Neuronal stem cell (in vitro differentiated cells): ENCODE measurements at regions not wholly inside any gene's neighbourhood (a gene's known extent, or its start where the extent isn't known, plus 50 kb on each side); places are given as distances from the start of the nearest gene placed in this dataset.

Experiments used
- DNase-seq: peaks from one replicate; pipeline ENCODE4 v3.0.0-alpha.2; 2013; ENCODE audit warnings: low spot score
- H2AFZ ChIP-seq: one replicate; pipeline ENCODE4 v1.6.1; 2013; ENCODE audit warnings: mild to moderate bottlenecking, low read length, inconsistent platforms
- H2AK5ac ChIP-seq: 2 replicates; pipeline ENCODE4 v1.6.1; 2013; ENCODE audit warnings: low read depth, mild to moderate bottlenecking, inconsistent platforms, low read length, moderate library complexity, mixed read lengths
- H2BK120ac ChIP-seq: 2 replicates; pipeline ENCODE4 v1.6.1; 2013; ENCODE audit warnings: low read depth, mild to moderate bottlenecking, inconsistent platforms, low read length, moderate library complexity, mixed read lengths
- H2BK12ac ChIP-seq: one replicate; pipeline ENCODE4 v1.6.1; 2013; ENCODE audit warnings: low read length, inconsistent platforms
- H2BK15ac ChIP-seq: 2 replicates; pipeline ENCODE4 v1.6.1; 2013; ENCODE audit warnings: mild to moderate bottlenecking, low read length, inconsistent platforms, mixed read lengths
- H2BK5ac ChIP-seq: one replicate; pipeline ENCODE4 v1.6.1; 2013; ENCODE audit warnings: inconsistent platforms, mild to moderate bottlenecking, low read length, moderate library complexity
- H3K14ac ChIP-seq: one replicate; pipeline ENCODE4 v1.6.1; 2013; ENCODE audit warnings: low read length, inconsistent platforms
- H3K18ac ChIP-seq: 2 replicates; pipeline ENCODE4 v1.6.1; 2013; ENCODE audit warnings: low read length, inconsistent platforms
- H3K23ac ChIP-seq: 2 replicates; pipeline ENCODE4 v1.6.1; 2013; ENCODE audit warnings: low read depth, mild to moderate bottlenecking, mixed read lengths, low read length, inconsistent platforms; ENCODE audit not compliant: poor library complexity
- H3K27ac ChIP-seq: replicated peaks from 3 replicates; pipeline ENCODE4 v1.5.1; 2013; ENCODE audit warnings: low read length, inconsistent platforms
- H3K27me3 ChIP-seq, 3 experiments: 2 replicates each; pipeline ENCODE4 v1.6.1; 2013; ENCODE audit warnings: low read length in 3 of 3, mild to moderate bottlenecking in 2 of 3, inconsistent platforms in 1 of 3, low read depth in 1 of 3, mixed read lengths in 1 of 3, moderate library complexity in 1 of 3; ENCODE audit not compliant: control insufficient read depth in 3 of 3, insufficient read depth in 3 of 3
- H3K36me3 ChIP-seq, 2 donors: replicated peaks in 1 of 2; 2 replicates each; pipeline ENCODE4 v1.6.1; 2013; ENCODE audit warnings: low read length in 2 of 2; ENCODE audit not compliant: control insufficient read depth in 2 of 2, insufficient read depth in 2 of 2
- H3K4ac ChIP-seq: 2 replicates; pipeline ENCODE4 v1.6.1; 2013; ENCODE audit warnings: inconsistent platforms, mild to moderate bottlenecking, low read length, moderate library complexity
- H3K4me1 ChIP-seq, 2 donors: 1 replicate in 1 of 2; 2 replicates in 1 of 2; pipeline ENCODE4 v1.6.1; 2013; ENCODE audit warnings: low read length in 2 of 2, low read depth in 1 of 2; ENCODE audit not compliant: control insufficient read depth in 2 of 2, insufficient read depth in 1 of 2
- H3K4me2 ChIP-seq: one replicate; pipeline ENCODE4 v1.6.1; 2013; ENCODE audit warnings: mild to moderate bottlenecking, low read length, inconsistent platforms; ENCODE audit not compliant: insufficient read depth, poor library complexity, severe bottlenecking
- H3K4me3 ChIP-seq, 2 donors: 2 replicates each; pipeline ENCODE4 v1.5.1; 2013; ENCODE audit warnings: low read length in 2 of 2, mild to moderate bottlenecking in 2 of 2, inconsistent platforms in 1 of 2, moderate library complexity in 1 of 2
- H3K79me1 ChIP-seq: one replicate; pipeline ENCODE4 v1.6.1; 2013; ENCODE audit warnings: low read depth, mild to moderate bottlenecking, inconsistent platforms, low read length, moderate library complexity
- H3K9ac ChIP-seq: one replicate; pipeline ENCODE4 v1.6.1; 2013; ENCODE audit warnings: mild to moderate bottlenecking, low read depth, low read length, inconsistent platforms; ENCODE audit not compliant: poor library complexity
- H3K9me3 ChIP-seq, 2 donors: replicated peaks in 1 of 2; 2 replicates each; pipeline versions ENCODE3 to v1.6.1; 2013; ENCODE audit warnings: low read length in 2 of 2, mild to moderate bottlenecking in 2 of 2, inconsistent platforms in 1 of 2, low read depth in 1 of 2, mixed read lengths in 1 of 2, moderate library complexity in 1 of 2; ENCODE audit not compliant: control insufficient read depth in 2 of 2, insufficient read depth in 1 of 2
- H4K8ac ChIP-seq: one replicate; pipeline ENCODE4 v1.6.1; 2013; ENCODE audit warnings: low read depth, mild to moderate bottlenecking, inconsistent platforms, low read length, moderate library complexity
- H4K91ac ChIP-seq: one replicate; pipeline ENCODE4 v1.6.1; 2013; ENCODE audit warnings: low read length, low read depth, mild to moderate bottlenecking, inconsistent platforms; ENCODE audit not compliant: poor library complexity
- WGBS, 2 donors: extraction: QIAGEN DNeasy Blood & Tissue Kit; methylation state at CpG; one replicate each; pipeline ENCODE4 v1.1.7; 2013; ENCODE audit warnings: missing lambda C conversion rate in 2 of 2, mixed read lengths in 1 of 2; ENCODE audit not compliant: insufficient read length in 2 of 2, insufficient replicate concordance in 1 of 2; ENCODE audit errors: extremely low coverage in 2 of 2; 5-methylcytosine and 5-hydroxymethylcytosine counted together

- H2BK120ac ChIP-seq = peak overlapping the region; percentile 61
- H2BK12ac ChIP-seq = no peak overlapping the region
- H3K27me3 ChIP-seq = no peaks in the 10 kb centered on the region
- no peak overlapping the region for H4K91ac ChIP-seq
- H3K36me3 ChIP-seq = no peaks in the 10 kb centered on the region
- no peak for DNase-seq
- no CpG with 5 or more reads among the region's 13 CpGs for WGBS, 2 donors
- no peak overlapping the region for H3K4me3 ChIP-seq
- no peak overlapping the region for H3K23ac ChIP-seq
- H2AFZ ChIP-seq = no peak overlapping the region
- no peak overlapping the region for H2BK15ac ChIP-seq
- H3K14ac ChIP-seq = no peak overlapping the region
- no peak overlapping the region for H3K18ac ChIP-seq
- H4K8ac ChIP-seq = no peak overlapping the region
- H3K79me1 ChIP-seq = peaks cover 2% of the 10 kb centered on the region
- no peak overlapping the region for H2BK5ac ChIP-seq
- no peak overlapping the region for H3K4ac ChIP-seq
- H3K4me2 ChIP-seq = peak overlapping the region; percentile 0
- H3K9ac ChIP-seq = no peak overlapping the region
- H3K27ac ChIP-seq = no peak overlapping the region
- H3K9me3 ChIP-seq = peaks cover 10 to 14% of the 10 kb centered on the region in 2 donors
- H3K4me1 ChIP-seq = no peaks in the 10 kb centered on the region
- H2AK5ac ChIP-seq = peak overlapping the region; percentile 21
Observed at GRCh38 chr1:30478799-30479563, 244.4 kb downstream of the MATN1 start.

GRCh38 chr1:30478283-30478682 is 245.1 kb downstream of the MATN1 start:
- WGBS, 2 donors = no CpG with 5 or more reads among the region's 6 CpGs
- H3K14ac ChIP-seq = no peak overlapping the region

GRCh38 chr1:30477588-30477987 is 245.8 kb downstream of the MATN1 start:
- H4K91ac ChIP-seq = no peak overlapping the region

More at GRCh38 chr1:30478283-30478682, 245.1 kb downstream of the MATN1 start:
- H2AK5ac ChIP-seq = no peak overlapping the region
- peak overlapping the region; percentile 13 for H3K18ac ChIP-seq
- H3K9me3 ChIP-seq = peaks cover 10 to 14% of the 10 kb centered on the region in 2 donors
- H2BK120ac ChIP-seq = no peak overlapping the region
- H3K4me3 ChIP-seq = no peak overlapping the region
- H3K23ac ChIP-seq = peak overlapping the region; percentile 67
- H4K91ac ChIP-seq = no peak overlapping the region
- no peak for DNase-seq
- H3K36me3 ChIP-seq = no peaks in the 10 kb centered on the region
- no peak overlapping the region for H3K4me2 ChIP-seq
- H3K9ac ChIP-seq = no peak overlapping the region
- no peak overlapping the region for H4K8ac ChIP-seq
- no peak overlapping the region for H2AFZ ChIP-seq
- no peaks in the 10 kb centered on the region for H3K4me1 ChIP-seq
- H3K27me3 ChIP-seq = peaks cover 0 to under 1% (median 0%) of the 10 kb centered on the region in 3 experiments
- H2BK5ac ChIP-seq = no peak overlapping the region
- H2BK15ac ChIP-seq = no peak overlapping the region
- no peak overlapping the region for H2BK12ac ChIP-seq
- H3K4ac ChIP-seq = no peak overlapping the region
- H3K27ac ChIP-seq = no peak overlapping the region
- H3K79me1 ChIP-seq = peaks cover 2% of the 10 kb centered on the region

DNA sequence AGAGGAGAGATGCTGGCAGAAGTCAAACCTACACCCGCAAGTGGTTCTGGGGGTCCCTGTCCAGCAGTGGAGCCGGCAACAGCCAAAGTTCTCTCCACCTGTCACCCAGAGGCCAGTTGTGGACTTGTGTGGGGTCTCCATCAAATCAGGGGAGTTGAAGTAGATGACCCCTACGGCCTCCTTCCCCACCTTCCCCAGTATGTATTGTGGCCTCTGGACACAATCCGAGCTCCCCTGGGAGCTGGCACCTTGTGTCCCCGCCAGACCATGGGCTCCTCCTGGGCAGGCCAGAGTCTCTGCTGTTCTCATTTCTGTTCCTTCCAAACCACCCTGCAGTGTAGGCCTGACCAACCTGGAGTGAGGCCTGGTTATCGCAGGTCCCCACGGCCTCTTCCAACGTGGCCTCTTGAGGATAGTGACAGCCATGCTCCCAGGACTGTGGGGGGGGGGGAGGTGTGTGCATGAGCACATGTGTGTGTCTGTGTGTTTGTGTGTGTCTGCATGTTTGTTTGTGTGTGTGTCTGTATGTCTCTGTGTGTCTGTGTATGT is 246.4 kb downstream of the MATN1 start:
- Histone ChIP-seq H2BK12ac (no peak overlapping the region), H3K18ac (peak overlapping the region; percentile 3), H2BK120ac (no peak overlapping the region), H3K4ac (no peak overlapping the region), H3K14ac (peak overlapping the region; percentile 86), H4K8ac (no peak overlapping the region), H3K27me3 (peaks cover 0 to 6% (median 0%) of the 10 kb centered on the region in 3 experiments), H3K4me3 (no peak overlapping the region), H3K4me2 (no peak overlapping the region), H3K9me3 (peaks cover 6 to 10% of the 10 kb centered on the region in 2 donors), H2AFZ (no peak overlapping the region), H2BK5ac (no peak overlapping the region), H2AK5ac (no peak overlapping the region), H3K4me1 (no peaks in the 10 kb centered on the region), H4K91ac (no peak overlapping the region), H3K36me3 (no peaks in the 10 kb centered on the region), H2BK15ac (no peak overlapping the region), H3K23ac (no peak overlapping the region), H3K9ac (peak overlapping the region; percentile 38), H3K27ac (no peak overlapping the region), H3K79me1 (peaks cover 2% of the 10 kb centered on the region)
- no CpG with 5 or more reads among the region's 8 CpGs for WGBS, 2 donors
- DNase-seq = no peak

More at GRCh38 chr1:30477588-30477987, 245.8 kb downstream of the MATN1 start:
- Histone ChIP-seq H3K4me1 (no peaks in the 10 kb centered on the region), H3K79me1 (peaks cover 2% of the 10 kb centered on the region), H3K14ac (peak overlapping the region; percentile 86), H3K9me3 (peaks cover 9 to 10% of the 10 kb centered on the region in 2 donors), H2BK12ac (no peak overlapping the region), H2AK5ac (no peak overlapping the region), H3K4me3 (no peak overlapping the region), H3K36me3 (no peaks in the 10 kb centered on the region), H3K4me2 (no peak overlapping the region), H2BK120ac (no peak overlapping the region), H3K9ac (peak overlapping the region; percentile 38), H3K27ac (no peak overlapping the region), H2BK5ac (no peak overlapping the region), H4K8ac (no peak overlapping the region), H2AFZ (no peak overlapping the region), H2BK15ac (peak overlapping the region; percentile 38), H3K23ac (no peak overlapping the region), H3K18ac (peak overlapping the region; percentile 19), H3K27me3 (peaks cover 0 to 6% (median 0%) of the 10 kb centered on the region in 3 experiments), H3K4ac (no peak overlapping the region)
- DNase-seq = no peak
- WGBS, 2 donors = no CpG with 5 or more reads among the region's 8 CpGs
